Omental fat pad (tissue), 3 donors: ENCODE measurements at regions not wholly inside any gene's neighbourhood (a gene's known extent, or its start where the extent isn't known, plus 50 kb on each side); places are given as distances from the start of the nearest gene placed in this dataset.

Source experiments
- ATAC-seq: fragments of 150-250 bp; one replicate; pipeline ENCODE4 v1.9.1; 2016; ENCODE audit warnings: mild to moderate bottlenecking, moderate library complexity; ENCODE audit not compliant: low FRiP score
- DNase-seq: peaks from one replicate; pipeline ENCODE4 v3.0.0-alpha.2; 2019; ENCODE audit warnings: low spot score
- CTCF ChIP-seq, 3 donors: fragments of 450-650 bp; IDR thresholded peaks; one replicate each; pipeline ENCODE4 v1.5.1; 2016 to 2017; ENCODE audit warnings: antibody characterized with exemption in 3 of 3, mild to moderate bottlenecking in 3 of 3, moderate library complexity in 2 of 3

GRCh38 chr7:53744403-53744760 is 708.9 kb downstream of the POM121L12 start:
- no peak for TF ChIP-seq CTCF (IDR thresholded peaks at IDR 0.05)
- DNase-seq, result no peak
- ATAC-seq, result no peak

- no peak for DNase-seq
- no peak for TF ChIP-seq CTCF (IDR thresholded peaks at IDR 0.05)
- ATAC-seq, result no peak
Measured at GRCh38 chr7:53756946-53757345, 721.5 kb downstream of the POM121L12 start.

GRCh38 chr7:53768186-53768585 is 732.8 kb downstream of the POM121L12 start:
- DNase-seq, result no peak
- no peak for ATAC-seq
- no peak for TF ChIP-seq CTCF (IDR thresholded peaks at IDR 0.05)

GRCh38 chr7:53771701-53772100 is 736.3 kb downstream of the POM121L12 start:
- DNase-seq, result no peak
- ATAC-seq, result no peak
- TF ChIP-seq CTCF (IDR thresholded peaks at IDR 0.05), result no peak

GRCh38 chr7:53776323-53776722 is 740.9 kb downstream of the POM121L12 start:
- no peak for DNase-seq
- no peak for TF ChIP-seq CTCF (IDR thresholded peaks at IDR 0.05)
- ATAC-seq, result no peak

GRCh38 chr7:53789741-53790140 is 752.4 kb upstream of the VSTM2A start:
- no peak for DNase-seq
- ATAC-seq, result no peak
- no peak for TF ChIP-seq CTCF (IDR thresholded peaks at IDR 0.05)

- ATAC-seq (no peak), DNase-seq (no peak)
- TF ChIP-seq CTCF (IDR thresholded peaks at IDR 0.05), result no peak
Measured at GRCh38 chr7:53794816-53795215, 747.4 kb upstream of the VSTM2A start.
